Ishikawa (cell line): ENCODE measurements at regions not wholly inside any gene's neighbourhood (a gene's known extent, or its start where the extent isn't known, plus 50 kb on each side); places are given as distances from the start of the nearest gene placed in this dataset.

Source experiments
- CEBPB ChIP-seq: IDR thresholded peaks from 2 replicates; pipeline ENCODE4 v1.6.1; 2012
- CREB1 ChIP-seq: IDR thresholded peaks from 2 replicates; pipeline ENCODE4 v1.6.1; 2012; ENCODE audit warnings: low read depth
- EGR1 ChIP-seq: IDR thresholded peaks from 2 replicates; pipeline ENCODE4 v1.6.1; 2012
- EP300 ChIP-seq: IDR thresholded peaks from 2 replicates; pipeline ENCODE4 v1.6.1; 2012; ENCODE audit warnings: borderline replicate concordance
- FOXM1 ChIP-seq: IDR thresholded peaks from 2 replicates; pipeline ENCODE4 v1.6.1; 2012; ENCODE audit warnings: low read depth, borderline replicate concordance
- NFIC ChIP-seq: IDR thresholded peaks from 2 replicates; pipeline ENCODE4 v1.6.1; 2012
- RAD21 ChIP-seq: IDR thresholded peaks from 2 replicates; pipeline ENCODE4 v1.6.1; 2012; ENCODE audit warnings: low read depth
- TAF1 ChIP-seq: IDR thresholded peaks from 2 replicates; pipeline ENCODE4 v1.6.1; 2012; ENCODE audit warnings: low read depth, mild to moderate bottlenecking
- TCF12 ChIP-seq: IDR thresholded peaks from 2 replicates; pipeline ENCODE4 v1.6.1; 2012; ENCODE audit warnings: low read depth
- TEAD4 ChIP-seq: IDR thresholded peaks from 2 replicates; pipeline ENCODE4 v1.6.1; 2012
- YY1 ChIP-seq: IDR thresholded peaks from 2 replicates; pipeline ENCODE4 v1.6.1; 2012; ENCODE audit warnings: low read depth
- ZBTB7A ChIP-seq: IDR thresholded peaks from 2 replicates; pipeline ENCODE4 v1.6.1; 2012; ENCODE audit warnings: low read depth
- TF ChIP-seq, protein P1 (sequence below): IDR thresholded peaks from 2 replicates; pipeline ENCODE4 v1.6.1; 2012
- TF ChIP-seq, protein P2 (sequence below): IDR thresholded peaks from 2 replicates; pipeline ENCODE4 v1.6.1; 2012
- TF ChIP-seq, protein P3 (sequence below): IDR thresholded peaks from 2 replicates; pipeline ENCODE4 v1.6.1; 2012; ENCODE audit warnings: low read depth, mild to moderate bottlenecking

DNA sequence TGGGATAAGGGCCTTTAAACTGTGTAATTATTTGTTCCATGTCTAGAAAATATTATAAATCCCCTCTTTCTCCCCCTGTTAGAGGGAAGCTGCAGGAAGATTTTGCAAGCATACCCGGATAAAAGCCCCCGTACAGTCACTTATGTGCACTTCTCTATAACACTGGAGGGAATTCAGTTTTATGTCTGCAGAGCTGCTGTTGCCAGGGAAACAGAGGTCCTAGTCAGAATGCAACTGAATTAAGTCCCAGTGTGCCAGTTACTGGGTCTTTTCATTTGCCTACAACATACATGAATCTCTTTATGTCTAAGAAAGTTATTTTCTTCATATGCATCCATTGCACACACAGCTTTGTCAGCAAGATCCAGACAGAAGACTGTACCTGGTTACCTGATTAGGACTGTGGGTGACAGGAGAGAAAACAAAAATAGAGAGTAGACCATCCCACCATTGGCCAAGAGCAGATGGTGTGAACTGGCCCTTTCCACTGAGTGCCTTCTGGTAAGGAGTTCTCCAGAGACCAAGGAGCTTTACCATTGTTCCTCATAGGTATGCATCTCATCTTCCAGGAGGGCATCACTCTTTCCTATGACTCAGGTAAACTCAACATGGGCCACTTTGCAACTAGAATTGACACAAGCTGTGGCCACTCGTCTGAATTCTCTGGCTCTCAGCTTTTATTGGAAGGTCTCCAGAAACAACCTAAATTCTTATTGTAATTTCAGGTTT, 180.8 kb upstream of the PHACTR1 start:
- TF ChIP-seq EP300: no peak
- no peak for TF ChIP-seq TEAD4
- TF ChIP-seq CEBPB: no peak
- TF ChIP-seq, protein P1, sequence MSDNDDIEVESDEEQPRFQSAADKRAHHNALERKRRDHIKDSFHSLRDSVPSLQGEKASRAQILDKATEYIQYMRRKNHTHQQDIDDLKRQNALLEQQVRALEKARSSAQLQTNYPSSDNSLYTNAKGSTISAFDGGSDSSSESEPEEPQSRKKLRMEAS: no peak
- TF ChIP-seq YY1: no peak
- no peak for TF ChIP-seq RAD21
- TF ChIP-seq CREB1: no peak
- no peak for TF ChIP-seq ZBTB7A
- TF ChIP-seq TCF12: no peak
- no peak for TF ChIP-seq NFIC
- TF ChIP-seq FOXM1: no peak
- TF ChIP-seq, protein P2, sequence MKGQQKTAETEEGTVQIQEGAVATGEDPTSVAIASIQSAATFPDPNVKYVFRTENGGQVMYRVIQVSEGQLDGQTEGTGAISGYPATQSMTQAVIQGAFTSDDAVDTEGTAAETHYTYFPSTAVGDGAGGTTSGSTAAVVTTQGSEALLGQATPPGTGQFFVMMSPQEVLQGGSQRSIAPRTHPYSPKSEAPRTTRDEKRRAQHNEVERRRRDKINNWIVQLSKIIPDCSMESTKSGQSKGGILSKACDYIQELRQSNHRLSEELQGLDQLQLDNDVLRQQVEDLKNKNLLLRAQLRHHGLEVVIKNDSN: no peak
- TF ChIP-seq, protein P3, sequence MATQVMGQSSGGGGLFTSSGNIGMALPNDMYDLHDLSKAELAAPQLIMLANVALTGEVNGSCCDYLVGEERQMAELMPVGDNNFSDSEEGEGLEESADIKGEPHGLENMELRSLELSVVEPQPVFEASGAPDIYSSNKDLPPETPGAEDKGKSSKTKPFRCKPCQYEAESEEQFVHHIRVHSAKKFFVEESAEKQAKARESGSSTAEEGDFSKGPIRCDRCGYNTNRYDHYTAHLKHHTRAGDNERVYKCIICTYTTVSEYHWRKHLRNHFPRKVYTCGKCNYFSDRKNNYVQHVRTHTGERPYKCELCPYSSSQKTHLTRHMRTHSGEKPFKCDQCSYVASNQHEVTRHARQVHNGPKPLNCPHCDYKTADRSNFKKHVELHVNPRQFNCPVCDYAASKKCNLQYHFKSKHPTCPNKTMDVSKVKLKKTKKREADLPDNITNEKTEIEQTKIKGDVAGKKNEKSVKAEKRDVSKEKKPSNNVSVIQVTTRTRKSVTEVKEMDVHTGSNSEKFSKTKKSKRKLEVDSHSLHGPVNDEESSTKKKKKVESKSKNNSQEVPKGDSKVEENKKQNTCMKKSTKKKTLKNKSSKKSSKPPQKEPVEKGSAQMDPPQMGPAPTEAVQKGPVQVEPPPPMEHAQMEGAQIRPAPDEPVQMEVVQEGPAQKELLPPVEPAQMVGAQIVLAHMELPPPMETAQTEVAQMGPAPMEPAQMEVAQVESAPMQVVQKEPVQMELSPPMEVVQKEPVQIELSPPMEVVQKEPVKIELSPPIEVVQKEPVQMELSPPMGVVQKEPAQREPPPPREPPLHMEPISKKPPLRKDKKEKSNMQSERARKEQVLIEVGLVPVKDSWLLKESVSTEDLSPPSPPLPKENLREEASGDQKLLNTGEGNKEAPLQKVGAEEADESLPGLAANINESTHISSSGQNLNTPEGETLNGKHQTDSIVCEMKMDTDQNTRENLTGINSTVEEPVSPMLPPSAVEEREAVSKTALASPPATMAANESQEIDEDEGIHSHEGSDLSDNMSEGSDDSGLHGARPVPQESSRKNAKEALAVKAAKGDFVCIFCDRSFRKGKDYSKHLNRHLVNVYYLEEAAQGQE: no peak
- no peak for TF ChIP-seq TAF1
- TF ChIP-seq EGR1: no peak

DNA sequence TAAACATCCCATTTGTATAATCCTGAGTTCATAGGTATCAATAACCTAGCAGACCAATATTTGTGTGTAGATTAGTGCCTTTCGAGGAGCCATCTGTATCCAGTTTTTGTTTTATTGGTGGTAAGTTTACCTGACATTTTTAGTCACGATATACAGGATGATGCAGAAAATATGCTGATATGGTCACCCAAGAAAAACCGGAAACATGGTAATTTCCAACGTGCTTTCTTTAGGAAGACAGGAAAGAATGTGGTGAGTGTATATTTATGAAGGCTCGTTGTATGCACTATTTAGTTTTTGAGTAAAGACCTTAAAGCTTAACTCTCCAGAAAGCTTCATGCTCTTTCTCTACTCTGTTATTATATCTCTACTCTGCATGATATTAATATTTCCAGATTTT, 180.2 kb upstream of the PHACTR1 start:
- TF ChIP-seq ZBTB7A: no peak
- TF ChIP-seq, protein P3: no peak
- TF ChIP-seq TEAD4: no peak
- TF ChIP-seq RAD21: no peak
- TF ChIP-seq TAF1: no peak
- TF ChIP-seq TCF12: no peak
- TF ChIP-seq CREB1: no peak
- TF ChIP-seq NFIC: no peak
- TF ChIP-seq EGR1: no peak
- TF ChIP-seq, protein P1: no peak
- no peak for TF ChIP-seq CEBPB
- TF ChIP-seq, protein P2: no peak
- no peak for TF ChIP-seq FOXM1
- TF ChIP-seq YY1: no peak
- TF ChIP-seq EP300: no peak

DNA sequence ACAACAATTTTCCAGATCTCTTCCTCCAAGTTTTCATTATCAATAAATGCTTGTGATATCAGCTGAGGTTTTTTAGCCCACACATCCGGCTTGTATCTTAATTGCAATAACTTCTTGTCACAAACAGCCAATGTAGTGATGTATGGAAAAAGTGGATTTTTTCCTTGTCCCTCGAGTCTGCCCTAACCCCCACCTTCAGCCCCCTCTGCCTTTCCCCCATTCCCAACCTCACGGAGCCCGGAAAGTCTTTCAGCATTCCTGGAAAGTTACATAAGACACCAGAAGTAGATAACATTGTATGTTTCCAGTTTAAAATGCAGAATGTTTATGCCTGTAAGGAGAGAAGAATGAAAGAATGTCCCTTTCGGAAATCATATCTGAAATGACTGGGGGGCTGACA, 179.2 kb upstream of the PHACTR1 start:
- TF ChIP-seq RAD21: no peak
- TF ChIP-seq, protein P3: no peak
- no peak for TF ChIP-seq CEBPB
- no peak for TF ChIP-seq ZBTB7A

DNA sequence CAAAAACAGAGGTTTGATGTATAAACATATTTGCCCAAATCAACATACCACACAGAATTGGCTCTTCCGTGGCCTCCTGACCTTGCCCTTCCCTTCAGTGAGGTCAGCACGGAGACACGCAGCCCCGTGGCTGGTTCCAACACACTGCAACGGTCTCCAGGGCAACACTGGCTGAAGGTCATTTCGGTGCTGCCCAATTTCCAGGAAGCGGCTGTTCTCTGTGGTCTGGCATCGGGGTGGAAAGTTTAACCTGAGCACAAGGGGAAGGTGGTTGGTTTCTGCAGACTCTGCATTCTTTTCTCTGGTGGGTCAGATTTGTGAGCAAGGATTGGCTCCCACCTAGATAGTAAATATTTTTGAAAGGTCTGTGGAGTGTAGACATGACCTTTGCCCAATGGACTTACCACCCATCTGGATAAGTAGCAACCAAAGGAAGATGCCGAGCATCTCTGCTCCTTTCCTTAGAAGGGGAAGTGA, 177.6 kb upstream of the PHACTR1 start:
- TF ChIP-seq, protein P2: no peak
- no peak for TF ChIP-seq EGR1
